Vagina (tissue), 2 donors: ENCODE measurements at regions not wholly inside any gene's neighbourhood (a gene's known extent, or its start where the extent isn't known, plus 50 kb on each side); places are given as distances from the start of the nearest gene placed in this dataset.

Source experiments
- POLR2A ChIP-seq, 2 donors: fragments of 450-650 bp; IDR thresholded peaks; one replicate each; pipeline ENCODE4 v1.6.1; 2017; ENCODE audit warnings: antibody characterized with exemption in 2 of 2, mild to moderate bottlenecking in 2 of 2, moderate library complexity in 2 of 2
- POLR2AphosphoS5 ChIP-seq, 2 donors: sonication (generic); formaldehyde crosslinking; IDR thresholded peaks; one replicate each; pipeline ENCODE4 v1.9.0; 2017; ENCODE audit warnings: antibody characterized with exemption in 2 of 2, mild to moderate bottlenecking in 2 of 2, low read depth in 1 of 2; ENCODE audit not compliant: insufficient read depth in 1 of 2
- TF ChIP-seq, protein P1 (sequence below), 3 experiments: fragments of 450-650 bp in 2 of 3; fragments of 200-600 bp in 1 of 3; sonication (generic) in 1 of 3; IDR thresholded peaks; one replicate each; pipeline ENCODE4 v1.5.1; 2017 to 2019; ENCODE audit warnings: antibody characterized with exemption in 3 of 3, mild to moderate bottlenecking in 2 of 3, moderate library complexity in 2 of 3

- TF ChIP-seq, protein P1, sequence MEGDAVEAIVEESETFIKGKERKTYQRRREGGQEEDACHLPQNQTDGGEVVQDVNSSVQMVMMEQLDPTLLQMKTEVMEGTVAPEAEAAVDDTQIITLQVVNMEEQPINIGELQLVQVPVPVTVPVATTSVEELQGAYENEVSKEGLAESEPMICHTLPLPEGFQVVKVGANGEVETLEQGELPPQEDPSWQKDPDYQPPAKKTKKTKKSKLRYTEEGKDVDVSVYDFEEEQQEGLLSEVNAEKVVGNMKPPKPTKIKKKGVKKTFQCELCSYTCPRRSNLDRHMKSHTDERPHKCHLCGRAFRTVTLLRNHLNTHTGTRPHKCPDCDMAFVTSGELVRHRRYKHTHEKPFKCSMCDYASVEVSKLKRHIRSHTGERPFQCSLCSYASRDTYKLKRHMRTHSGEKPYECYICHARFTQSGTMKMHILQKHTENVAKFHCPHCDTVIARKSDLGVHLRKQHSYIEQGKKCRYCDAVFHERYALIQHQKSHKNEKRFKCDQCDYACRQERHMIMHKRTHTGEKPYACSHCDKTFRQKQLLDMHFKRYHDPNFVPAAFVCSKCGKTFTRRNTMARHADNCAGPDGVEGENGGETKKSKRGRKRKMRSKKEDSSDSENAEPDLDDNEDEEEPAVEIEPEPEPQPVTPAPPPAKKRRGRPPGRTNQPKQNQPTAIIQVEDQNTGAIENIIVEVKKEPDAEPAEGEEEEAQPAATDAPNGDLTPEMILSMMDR (IDR thresholded peaks at IDR 0.05), result no peak
- TF ChIP-seq POLR2A (IDR thresholded peaks at IDR 0.05), result no peak
- no peak for TF ChIP-seq POLR2AphosphoS5 (IDR thresholded peaks at IDR 0.05; ENCODE audit: insufficient read depth in 1 of 2, low read depth in 1 of 2)
Measured at GRCh38 chr12:14283489-14284144, 81.9 kb upstream of the ATF7IP start.
